Breast epithelium (tissue), 3 donors: ENCODE measurements at regions not wholly inside any gene's neighbourhood (a gene's known extent, or its start where the extent isn't known, plus 50 kb on each side); places are given as distances from the start of the nearest gene placed in this dataset.

Source experiments
- POLR2A ChIP-seq: fragments of 450-650 bp; IDR thresholded peaks from one replicate; pipeline ENCODE4 v1.6.1; 2016; ENCODE audit warnings: antibody characterized with exemption, mild to moderate bottlenecking, moderate library complexity
- POLR2AphosphoS5 ChIP-seq, 3 donors: sonication (generic); formaldehyde crosslinking; IDR thresholded peaks; one replicate each; pipeline ENCODE4 v1.6.1; 2017; ENCODE audit warnings: antibody characterized with exemption in 3 of 3
- TF ChIP-seq, protein P1 (sequence below), 3 donors: fragments of 450-650 bp; IDR thresholded peaks; one replicate each; pipeline ENCODE4 v1.5.1; 2016 to 2017; ENCODE audit warnings: antibody characterized with exemption in 3 of 3, mild to moderate bottlenecking in 3 of 3, moderate library complexity in 3 of 3

DNA sequence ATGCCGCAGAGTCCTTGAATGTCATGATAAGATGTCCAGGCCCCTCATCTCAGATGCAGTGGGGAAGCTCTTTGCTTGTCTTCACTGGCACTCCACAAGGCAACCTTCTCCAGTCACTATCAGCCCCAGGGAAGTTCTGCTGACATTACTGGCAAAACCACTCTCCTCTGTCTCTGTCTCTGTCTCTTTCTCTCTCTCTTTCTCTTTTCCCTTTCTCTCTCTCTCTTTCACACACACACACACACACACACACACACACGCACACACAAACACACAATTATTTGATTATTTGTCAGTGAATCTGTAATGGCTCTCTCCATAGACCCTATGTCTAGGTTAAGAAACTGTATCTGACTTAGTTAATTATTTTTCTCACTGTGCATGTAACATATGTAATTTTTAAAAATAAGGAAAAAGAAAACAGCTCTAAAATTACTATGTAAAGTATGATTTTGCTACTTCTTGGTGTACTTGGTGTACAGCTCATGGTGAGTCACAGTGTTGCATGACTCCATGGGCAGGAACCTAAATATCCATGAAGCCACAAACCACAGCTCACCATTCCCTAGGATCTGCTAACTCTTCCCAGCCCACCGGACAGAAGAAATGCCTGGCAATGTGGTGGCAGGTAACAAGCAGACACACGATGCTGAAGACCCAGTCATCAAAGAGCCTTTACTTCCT is 594.9 kb upstream of the ID2 start:
- TF ChIP-seq, protein P1, sequence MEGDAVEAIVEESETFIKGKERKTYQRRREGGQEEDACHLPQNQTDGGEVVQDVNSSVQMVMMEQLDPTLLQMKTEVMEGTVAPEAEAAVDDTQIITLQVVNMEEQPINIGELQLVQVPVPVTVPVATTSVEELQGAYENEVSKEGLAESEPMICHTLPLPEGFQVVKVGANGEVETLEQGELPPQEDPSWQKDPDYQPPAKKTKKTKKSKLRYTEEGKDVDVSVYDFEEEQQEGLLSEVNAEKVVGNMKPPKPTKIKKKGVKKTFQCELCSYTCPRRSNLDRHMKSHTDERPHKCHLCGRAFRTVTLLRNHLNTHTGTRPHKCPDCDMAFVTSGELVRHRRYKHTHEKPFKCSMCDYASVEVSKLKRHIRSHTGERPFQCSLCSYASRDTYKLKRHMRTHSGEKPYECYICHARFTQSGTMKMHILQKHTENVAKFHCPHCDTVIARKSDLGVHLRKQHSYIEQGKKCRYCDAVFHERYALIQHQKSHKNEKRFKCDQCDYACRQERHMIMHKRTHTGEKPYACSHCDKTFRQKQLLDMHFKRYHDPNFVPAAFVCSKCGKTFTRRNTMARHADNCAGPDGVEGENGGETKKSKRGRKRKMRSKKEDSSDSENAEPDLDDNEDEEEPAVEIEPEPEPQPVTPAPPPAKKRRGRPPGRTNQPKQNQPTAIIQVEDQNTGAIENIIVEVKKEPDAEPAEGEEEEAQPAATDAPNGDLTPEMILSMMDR (IDR thresholded peaks at IDR 0.05): no peak
- TF ChIP-seq POLR2A: no peak
- no peak for TF ChIP-seq POLR2AphosphoS5 (IDR thresholded peaks at IDR 0.05)
